K562 (cell line): ENCODE measurements at regions not wholly inside any gene's neighbourhood (a gene's known extent, or its start where the extent isn't known, plus 50 kb on each side); places are given as distances from the start of the nearest gene placed in this dataset.

Source experiments
- ATAC-seq: fragments of 200-7000 bp; cut with Tn5 transposase; 3 replicates; pipeline ENCODE4 v1.9.1; 2020; ENCODE audit warnings: moderate library complexity
- BruUV-seq: library from RNA; stranded (reverse); fragments of 400-500 nt; replicated peaks from 2 replicates; lab custom pipeline; 2021; lab: Mats Ljungman, UMichigan
- CTCF ChIA-PET: fragments of 300-600 bp; formaldehyde crosslinking; extraction: SDS; loops from one replicate; lab custom pipeline; 2021; ENCODE audit warnings: low intra/inter-chr PET ratio; lab: Yijun Ruan, JAX
- POLR2A ChIA-PET: fragments of 300-600, 350-650 bp; sonication (Branson Sonifier 250); formaldehyde crosslinking; extraction: SDS; loops from one replicate; lab custom pipeline; 2021; ENCODE audit warnings: antibody characterized with exemption, inconsistent platforms; lab: Yijun Ruan, JAX
- DNase-seq, 4 experiments: peaks; one replicate each; pipeline versions ENCODE4 v3.0.0 to v3.0.0-alpha.2; 2011 to 2018; ENCODE audit warnings: low spot score in 3 of 4, mixed read lengths in 3 of 4; ENCODE audit errors: extremely low read depth in 1 of 4
- FAIRE-seq: peaks from 2 replicates; lab custom pipeline; 2011; peaks lifted over from hg19 to GRCh38; lab: Jason Lieb, UNC
- H2AFZ ChIP-seq: 2 replicates; pipeline ENCODE4 v1.6.0; 2011; ENCODE audit warnings: low read depth, low read length, control low read depth, inconsistent platforms
- H3K27ac ChIP-seq: fragments of 200-600 bp; 3 replicates; pipeline ENCODE4 v1.8.0; 2011; ENCODE audit warnings: low read depth, mild to moderate bottlenecking, control low read depth, inconsistent platforms, low read length, moderate library complexity, mixed read lengths; ENCODE audit errors: extremely low read depth
- H3K27me3 ChIP-seq, 2 experiments: fragments of 300-600 bp in 1 of 2; 2 replicates in 1 of 2; 3 replicates in 1 of 2; pipeline versions ENCODE4 v1.6.0 to v1.8.0; 2011; ENCODE audit warnings: inconsistent platforms in 2 of 2, low read length in 2 of 2, mild to moderate bottlenecking in 1 of 2, mixed read lengths in 1 of 2, moderate library complexity in 1 of 2; ENCODE audit not compliant: control insufficient read depth in 2 of 2, insufficient read depth in 2 of 2
- H3K36me3 ChIP-seq: fragments of 300-600 bp; 3 replicates; pipeline ENCODE4 v1.8.0; 2011; ENCODE audit warnings: mild to moderate bottlenecking, low read length, inconsistent platforms; ENCODE audit not compliant: control insufficient read depth, insufficient read depth
- H3K4me1 ChIP-seq, 2 experiments: fragments of 200-600 bp in 1 of 2; replicated peaks in 1 of 2; 2 replicates in 1 of 2; 3 replicates in 1 of 2; pipeline versions ENCODE4 v1.5.1 to v1.8.0; 2011; ENCODE audit warnings: inconsistent platforms in 2 of 2, low read length in 2 of 2, mild to moderate bottlenecking in 1 of 2, mixed read lengths in 1 of 2, moderate library complexity in 1 of 2; ENCODE audit not compliant: control insufficient read depth in 2 of 2, insufficient read depth in 2 of 2
- H3K4me2 ChIP-seq: 2 replicates; pipeline ENCODE4 v1.6.1; 2011; ENCODE audit warnings: low read length, control low read depth, inconsistent platforms, mixed read lengths; ENCODE audit not compliant: insufficient read depth
- H3K4me3 ChIP-seq: fragments of 200-600 bp; sonication (generic), shearing (Covaris generic); 2 replicates; pipeline ENCODE4 v1.5.1; 2016; ENCODE audit warnings: control low read depth, inconsistent platforms
- H3K79me2 ChIP-seq: fragments of 200-600 bp; 3 replicates; pipeline ENCODE4 v1.8.0; 2011; ENCODE audit warnings: low read length, inconsistent platforms; ENCODE audit not compliant: control insufficient read depth, insufficient read depth
- H3K9ac ChIP-seq, 2 experiments: 2 replicates each; pipeline versions ENCODE4 v1.6.0 to v1.6.1; 2011; ENCODE audit warnings: low read depth in 2 of 2, low read length in 2 of 2, control low read depth in 1 of 2, inconsistent platforms in 1 of 2, mild to moderate bottlenecking in 1 of 2, mixed read lengths in 1 of 2; ENCODE audit not compliant: insufficient read depth in 1 of 2
- H3K9me1 ChIP-seq: one replicate; pipeline ENCODE4 v1.6.0; 2011; ENCODE audit warnings: inconsistent platforms, mild to moderate bottlenecking, low read length, moderate library complexity; ENCODE audit not compliant: control insufficient read depth, insufficient read depth
- H3K9me3 ChIP-seq: replicated peaks from 2 replicates; pipeline ENCODE4 v1.5.1; 2011; ENCODE audit warnings: low read depth, low read length, inconsistent platforms; ENCODE audit not compliant: control insufficient read depth, insufficient read depth
- H4K20me1 ChIP-seq: replicated peaks from 2 replicates; pipeline ENCODE4 v1.6.1; 2011; ENCODE audit warnings: low read length, inconsistent platforms, mixed read lengths; ENCODE audit not compliant: control insufficient read depth, insufficient read depth
- ATF1 ChIP-seq, 2 experiments: fragments of 450-650 bp in 1 of 2; IDR thresholded peaks; 2 replicates each; pipeline ENCODE4 v1.6.1; 2016; ENCODE audit warnings: missing compliant biosample characterization in 1 of 2, missing genetic modification characterization in 1 of 2
- CBFA2T3 ChIP-seq: fragments of 450-650 bp; IDR thresholded peaks from 2 replicates; pipeline ENCODE4 v1.6.1; 2017
- ELF1 ChIP-seq: fragments of 200-800 bp; sonication (Bioruptor generic); IDR thresholded peaks from 2 replicates; pipeline ENCODE4 v1.6.1; 2016; ENCODE audit warnings: missing genetic modification characterization, missing compliant biosample characterization
- ESRRA ChIP-seq: fragments of 450-650 bp; IDR thresholded peaks from 2 replicates; pipeline ENCODE4 v1.6.1; 2014; ENCODE audit warnings: low read depth, mild to moderate bottlenecking, moderate library complexity, borderline replicate concordance
- EWSR1 ChIP-seq: fragments of 450-650 bp; IDR thresholded peaks from 2 replicates; pipeline ENCODE4 v1.6.1; 2018; ENCODE audit warnings: borderline replicate concordance, mild to moderate bottlenecking, low read depth, moderate library complexity; ENCODE audit not compliant: partially characterized antibody
- FIP1L1 ChIP-seq: fragments of 200-400 bp; formaldehyde crosslinking; IDR thresholded peaks from 2 replicates; pipeline ENCODE4 v1.6.1; 2018; ENCODE audit warnings: mild to moderate bottlenecking, low read depth, low read length; ENCODE audit not compliant: poor library complexity, severe bottlenecking
- FOXO4 ChIP-seq: fragments of 450-650 bp; formaldehyde crosslinking; IDR thresholded peaks from 2 replicates; pipeline ENCODE4 v1.4.0; 2020; ENCODE audit warnings: mild to moderate bottlenecking, moderate library complexity
- HIVEP1 ChIP-seq: fragments of 250-450 bp; sonication (Bioruptor Pico); IDR thresholded peaks from 2 replicates; pipeline ENCODE4 v1.4.0; 2020; ENCODE audit warnings: mild to moderate bottlenecking
- MYC ChIP-seq, 2 experiments: fragments of 250-450 bp in 1 of 2; sonication (Bioruptor Pico) in 1 of 2; IDR thresholded peaks; 2 replicates each; pipeline versions ENCODE4 v1.5.1 to v1.6.1; 2012 to 2021; ENCODE audit warnings: low read depth in 2 of 2, borderline replicate concordance in 1 of 2, improper control_type of control experiment in 1 of 2, low read length in 1 of 2, mild to moderate bottlenecking in 1 of 2, moderate library complexity in 1 of 2
- NUFIP1 ChIP-seq: fragments of 450-650 bp; IDR thresholded peaks from 2 replicates; pipeline ENCODE4 v1.6.1; 2018; ENCODE audit not compliant: partially characterized antibody
- PHF20 ChIP-seq: fragments of 450-650 bp; IDR thresholded peaks from 2 replicates; pipeline ENCODE4 v1.6.1; 2018; ENCODE audit not compliant: partially characterized antibody
- PKNOX1 ChIP-seq: fragments of 450-650 bp; IDR thresholded peaks from 2 replicates; pipeline ENCODE4 v1.6.1; 2016
- PTBP1 ChIP-seq: fragments of 200-400 bp; formaldehyde crosslinking; IDR thresholded peaks from 2 replicates; pipeline ENCODE4 v1.6.1; 2017; ENCODE audit warnings: low read depth, low read length
- RBM39 ChIP-seq: fragments of 200-400 bp; formaldehyde crosslinking; optimal IDR thresholded peaks from 2 replicates; pipeline ENCODE3; 2018; ENCODE audit warnings: low read depth, low read length
- RUNX1 ChIP-seq: sonication (generic); IDR thresholded peaks from 2 replicates; pipeline ENCODE4 v1.6.1; 2016; ENCODE audit warnings: antibody characterized with exemption, low read depth
- SRF ChIP-seq, 2 experiments: fragments of 250-450, 450-650 bp in 1 of 2; sonication (Bioruptor Pico) in 1 of 2; sonication (generic) in 1 of 2; formaldehyde crosslinking; IDR thresholded peaks; 2 replicates each; pipeline versions ENCODE4 v1.5.0 to v1.5.1; 2020 to 2022; ENCODE audit warnings: mild to moderate bottlenecking in 1 of 2, missing genetic modification reagents in 1 of 2
- TFAP4 ChIP-seq: sonication (generic); formaldehyde crosslinking; IDR thresholded peaks from 2 replicates; pipeline ENCODE4 v1.8.0; 2022; ENCODE audit warnings: missing genetic modification reagents, mild to moderate bottlenecking, moderate library complexity, borderline replicate concordance
- ZNF23 ChIP-seq: fragments of 250-450 bp; sonication (Bioruptor Pico); IDR thresholded peaks from 2 replicates; pipeline ENCODE4 v1.4.0; 2020; ENCODE audit warnings: mild to moderate bottlenecking
- WGBS: fragments of 100-300 bp; shearing (Covaris generic); methylation state at CpG from one replicate; pipeline ENCODE4 v1.1.6; 2016; ENCODE audit warnings: low coverage, mixed read lengths; ENCODE audit not compliant: insufficient coverage; ENCODE audit errors: missing lambda C conversion rate; 5-methylcytosine and 5-hydroxymethylcytosine counted together
- in situ Hi-C: fragments of 300-500 bp; cut with MboI; formaldehyde crosslinking; loops from 4 replicates; pipeline ENCODE4 v1.15.0; 2018; ENCODE audit warnings: inconsistent platforms, mixed read lengths
- intact Hi-C: fragments of 100-400 bp; cut with micrococcal nuclease; formaldehyde crosslinking; loops from 2 replicates; pipeline ENCODE4 v1.14.2; 2022

GRCh38 chr5:89946916-89947315 is 462.6 kb downstream of the CETN3 start:
- ChIA-PET POLR2A (no interaction called here), CTCF (no interaction called here)
- in situ Hi-C loops = no loop called here
- Histone ChIP-seq H3K9ac (no peak overlapping the region), H3K27ac (no peak overlapping the region), H3K79me2 (no peaks in the 10 kb centered on the region), H3K9me1 (no peaks in the 10 kb centered on the region), H3K4me3 (no peak overlapping the region), H3K4me2 (no peak overlapping the region), H3K4me1 (no peaks in the 10 kb centered on the region), H3K9me3 (no peaks in the 10 kb centered on the region), H4K20me1 (no peaks in the 10 kb centered on the region), H3K36me3 (no peaks in the 10 kb centered on the region), H2AFZ (no peak overlapping the region), H3K27me3 (no peaks in the 10 kb centered on the region)
- ATAC-seq (no peak), FAIRE-seq (no peak), DNase-seq (no peak)
- TF ChIP-seq PTBP1 (no peak), ATF1 (CRISPR knock-in tag; IDR thresholded peaks at IDR 0.05) (no peak), ATF1 (tag; IDR thresholded peaks at IDR 0.05) (no peak), SRF (CRISPR knock-in tag; IDR thresholded peaks at IDR 0.05) (no peak), TFAP4 (CRISPR knock-in tag) (no peak), HIVEP1 (no peak), ELF1 (no peak), FIP1L1 (no peak), RBM39 (no peak), MYC (IDR thresholded peaks at IDR 0.05; ENCODE audit: low read depth, low read length) (no peak), MYC (CRISPR knock-in tag; IDR thresholded peaks at IDR 0.05; ENCODE audit: borderline replicate concordance, low read depth) (no peak), ZNF23 (CRISPR knock-in tag) (no peak), CBFA2T3 (no peak), FOXO4 (CRISPR knock-in tag) (no peak), EWSR1 (no peak), PKNOX1 (no peak), NUFIP1 (no peak), RUNX1 (no peak), PHF20 (no peak), ESRRA (no peak)
- 0% methylated on average over 1 of the region's 2 CpGs for WGBS
- no TSS peak for BruUV-seq
- intact Hi-C loops = no loop called here
